CD14-positive monocyte (primary cell): ENCODE measurements at regions not wholly inside any gene's neighbourhood (a gene's known extent, or its start where the extent isn't known, plus 50 kb on each side); places are given as distances from the start of the nearest gene placed in this dataset.

ENCODE experiments used
- DNase-seq, 3 donors: peaks; one replicate each; pipeline ENCODE4 v3.0.0-alpha.2; 2011 to 2022
- H2AFZ ChIP-seq: 2 replicates; pipeline ENCODE4 v1.6.0; 2012; ENCODE audit warnings: mild to moderate bottlenecking, low read depth, low read length, inconsistent platforms; ENCODE audit not compliant: insufficient read depth, poor library complexity, severe bottlenecking
- H3K27ac ChIP-seq, 2 donors: 1 replicate in 1 of 2; 2 replicates in 1 of 2; pipeline ENCODE4 v1.5.1; 2012 to 2013; ENCODE audit warnings: low read length in 2 of 2, control low read depth in 1 of 2, inconsistent platforms in 1 of 2, low read depth in 1 of 2, mild to moderate bottlenecking in 1 of 2
- H3K27me3 ChIP-seq, 2 donors: one replicate each; pipeline versions ENCODE4 v1.6.0 to v1.6.1; 2011 to 2013; ENCODE audit warnings: low read length in 2 of 2; ENCODE audit not compliant: control insufficient read depth in 2 of 2, insufficient read depth in 2 of 2
- H3K36me3 ChIP-seq, 2 donors: replicated peaks in 1 of 2; 1 replicate in 1 of 2; 2 replicates in 1 of 2; pipeline versions ENCODE4 v1.5.1 to v1.6.1; 2012 to 2013; ENCODE audit warnings: low read length in 2 of 2, control low read depth in 1 of 2, inconsistent platforms in 1 of 2, mild to moderate bottlenecking in 1 of 2; ENCODE audit not compliant: insufficient read depth in 2 of 2, control insufficient read depth in 1 of 2
- H3K4me1 ChIP-seq, 2 donors: 1 replicate in 1 of 2; 2 replicates in 1 of 2; pipeline versions ENCODE4 v1.5.1 to v1.6.1; 2012 to 2013; ENCODE audit warnings: low read length in 2 of 2, control low read depth in 1 of 2, inconsistent platforms in 1 of 2, mild to moderate bottlenecking in 1 of 2, moderate library complexity in 1 of 2; ENCODE audit not compliant: insufficient read depth in 2 of 2, control insufficient read depth in 1 of 2
- H3K4me2 ChIP-seq: replicated peaks from 2 replicates; pipeline ENCODE3; 2012; ENCODE audit warnings: low read length, moderate library complexity, mild to moderate bottlenecking; ENCODE audit not compliant: poor library complexity, severe bottlenecking; ENCODE audit errors: extremely low read depth
- H3K4me3 ChIP-seq, 3 experiments: fragments of 200-600 bp in 1 of 3; sonication (generic) in 1 of 3; replicated peaks in 1 of 3; 1 replicate in 2 of 3; 2 replicates in 1 of 3; pipeline ENCODE4 v1.5.1; 2011 to 2013; ENCODE audit warnings: low read length in 3 of 3, mild to moderate bottlenecking in 3 of 3, control low read depth in 2 of 3, low read depth in 2 of 3, inconsistent platforms in 1 of 3, moderate library complexity in 1 of 3
- H3K79me2 ChIP-seq: 2 replicates; pipeline ENCODE4 v1.6.0; 2012; ENCODE audit warnings: mild to moderate bottlenecking, control low read depth, inconsistent platforms, low read length, moderate library complexity; ENCODE audit not compliant: insufficient read depth
- H3K9ac ChIP-seq: 2 replicates; pipeline ENCODE4 v1.6.0; 2017; ENCODE audit warnings: low read length, mild to moderate bottlenecking; ENCODE audit not compliant: insufficient read depth, poor library complexity, severe bottlenecking
- H3K9me3 ChIP-seq, 2 donors: replicated peaks in 1 of 2; 1 replicate in 1 of 2; 2 replicates in 1 of 2; pipeline versions ENCODE4 v1.5.1 to v1.6.1; 2012 to 2013; ENCODE audit warnings: low read length in 2 of 2, control low read depth in 1 of 2; ENCODE audit not compliant: control insufficient read depth in 1 of 2, insufficient read depth in 1 of 2
- H4K20me1 ChIP-seq: 2 replicates; pipeline ENCODE4 v1.6.0; 2012; ENCODE audit warnings: mild to moderate bottlenecking, low read length, control low read depth, moderate library complexity; ENCODE audit not compliant: insufficient read depth
- H3K27ac Mint-ChIP-seq, 7 donors: one replicate each; pipeline ENCODE4 v1.8.0; 2020; ENCODE audit warnings: mild to moderate bottlenecking in 7 of 7, mixed read lengths in 7 of 7, moderate library complexity in 6 of 7, inconsistent platforms in 2 of 7
- H3K27me3 Mint-ChIP-seq, 3 donors: one replicate each; pipeline ENCODE4 v1.8.0; 2021 to 2022; ENCODE audit warnings: low read depth in 3 of 3, mild to moderate bottlenecking in 3 of 3, mixed read lengths in 3 of 3, moderate library complexity in 3 of 3, inconsistent platforms in 1 of 3
- H3K36me3 Mint-ChIP-seq, 2 donors: one replicate each; pipeline ENCODE4 v1.8.0; 2020; ENCODE audit warnings: mixed read lengths in 2 of 2, inconsistent platforms in 1 of 2, mild to moderate bottlenecking in 1 of 2
- H3K4me1 Mint-ChIP-seq: one replicate; pipeline ENCODE4 v1.8.0; 2020; ENCODE audit warnings: mild to moderate bottlenecking, mixed read lengths
- H3K4me3 Mint-ChIP-seq, 2 donors: one replicate each; pipeline ENCODE4 v1.8.0; 2020; ENCODE audit warnings: mild to moderate bottlenecking in 2 of 2, mixed read lengths in 2 of 2, moderate library complexity in 1 of 2
- H3K9me3 Mint-ChIP-seq, 7 donors: one replicate each; pipeline ENCODE4 v1.8.0; 2020 to 2022; ENCODE audit warnings: mixed read lengths in 7 of 7, mild to moderate bottlenecking in 6 of 7, moderate library complexity in 6 of 7, inconsistent platforms in 2 of 7
- CTCF ChIP-seq: fragments of 200-600 bp; IDR thresholded peaks from one replicate; pipeline ENCODE4 v1.8.0; 2022; ENCODE audit warnings: antibody characterized with exemption, mild to moderate bottlenecking
- WGBS: methylation state at CpG from one replicate; pipeline ENCODE4 v1.1.5; 2013; ENCODE audit warnings: missing lambda C conversion rate; ENCODE audit not compliant: insufficient coverage; 5-methylcytosine and 5-hydroxymethylcytosine counted together
- intact Hi-C, 2 donors: fragments of 100-400 bp; cut with micrococcal nuclease; formaldehyde crosslinking; loops; one replicate each; pipeline versions ENCODE4 v1.15.0 to v1.15.1; 2023

- H3K36me3 Mint-ChIP-seq, result no peaks in the 10 kb centered on the region
- Histone ChIP-seq H2AFZ (no peak overlapping the region), H3K4me1 (no peaks in the 10 kb centered on the region), H3K27ac (no peak overlapping the region), H3K9ac (no peak overlapping the region), H3K4me3 (no peak overlapping the region), H3K27me3 (no peaks in the 10 kb centered on the region), H3K36me3 (no peaks in the 10 kb centered on the region), H4K20me1 (no peaks in the 10 kb centered on the region), H3K9me3 (no peaks in the 10 kb centered on the region), H3K79me2 (no peaks in the 10 kb centered on the region), H3K4me2 (no peak overlapping the region)
- WGBS, result 93% methylated on average over 3 of the region's 4 CpGs
- no peak for TF ChIP-seq CTCF
- H3K4me1 Mint-ChIP-seq, result no peaks in the 10 kb centered on the region
- H3K4me3 Mint-ChIP-seq, result no peak overlapping the region
- intact Hi-C loops, result no loop called here
- DNase-seq, result no peak
- peaks cover 0 to 2% (median 0%) of the 10 kb centered on the region in 3 donors for H3K27me3 Mint-ChIP-seq
- H3K9me3 Mint-ChIP-seq, result no peaks in the 10 kb centered on the region
- no peak overlapping the region for H3K27ac Mint-ChIP-seq
Measured at GRCh38 chr1:222865718-222866117, 50.9 kb downstream of the DISP1 start.

GRCh38 chr1:222867316-222867715, 52.5 kb downstream of the DISP1 start:
- no peak overlapping the region for H3K4me2 ChIP-seq
- no peak overlapping the region for H2AFZ ChIP-seq
- H4K20me1 ChIP-seq, result no peaks in the 10 kb centered on the region
- no peak for TF ChIP-seq CTCF
- no peak overlapping the region for H3K4me3 Mint-ChIP-seq
- H3K79me2 ChIP-seq, result no peaks in the 10 kb centered on the region
- H3K4me1 ChIP-seq, result no peaks in the 10 kb centered on the region
- H3K27ac ChIP-seq, result no peak overlapping the region
- WGBS, result no CpG with 5 or more reads among the region's 1 CpG
- H3K36me3 Mint-ChIP-seq, result no peaks in the 10 kb centered on the region
- H3K4me3 ChIP-seq, result no peak overlapping the region
- H3K27me3 ChIP-seq, result no peaks in the 10 kb centered on the region
- H3K9ac ChIP-seq, result no peak overlapping the region
- H3K27me3 Mint-ChIP-seq, result no peaks in the 10 kb centered on the region
- DNase-seq, result no peak
- H3K9me3 Mint-ChIP-seq, result peaks cover 0 to under 1% (median 0%) of the 10 kb centered on the region in 7 donors
- no peak overlapping the region for H3K27ac Mint-ChIP-seq
- H3K4me1 Mint-ChIP-seq, result no peaks in the 10 kb centered on the region
- H3K9me3 ChIP-seq, result no peaks in the 10 kb centered on the region
- intact Hi-C loops, result no loop called here
- no peaks in the 10 kb centered on the region for H3K36me3 ChIP-seq
